ENCODE measurements at regions not wholly inside any gene's neighbourhood (a gene's known extent, or its start where the extent isn't known, plus 50 kb on each side); places are given as distances from the start of the nearest gene placed in this dataset.
"Not testable (repeated sequence)": the region's sequence is repeated elsewhere in the genome, so short reads cannot be mapped to it uniquely, and the experiment has no call there.

DNA sequence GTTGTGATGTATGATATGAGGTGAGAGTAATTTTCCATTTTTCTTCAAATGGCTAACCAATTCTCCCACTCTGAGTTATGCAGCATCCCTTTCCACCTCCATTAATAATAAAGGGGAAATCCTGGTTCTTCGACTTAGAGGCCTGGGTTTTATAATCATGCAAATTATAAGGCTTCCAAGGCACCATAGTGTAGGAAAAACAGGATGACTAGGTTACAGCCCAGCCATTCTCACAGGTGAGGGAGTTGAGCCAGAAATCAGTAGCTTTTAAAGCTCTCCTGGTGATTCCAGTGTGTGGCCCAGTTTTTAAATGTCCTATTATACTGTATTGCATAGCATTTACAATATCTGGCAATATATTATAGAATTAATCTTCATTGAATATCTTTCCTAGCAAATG, 203.1 kb downstream of the ARHGEF9 start:
- TF ChIP-seq CTCF (IDR thresholded peaks at IDR 0.05; ENCODE audit: low read depth, low read length, missing control alignments) = no peak
- no peak for DNase-seq (ENCODE audit: low read depth)
- no peak overlapping the region for H3K4me3 ChIP-seq (ENCODE audit: low read depth, low read length)

DNA sequence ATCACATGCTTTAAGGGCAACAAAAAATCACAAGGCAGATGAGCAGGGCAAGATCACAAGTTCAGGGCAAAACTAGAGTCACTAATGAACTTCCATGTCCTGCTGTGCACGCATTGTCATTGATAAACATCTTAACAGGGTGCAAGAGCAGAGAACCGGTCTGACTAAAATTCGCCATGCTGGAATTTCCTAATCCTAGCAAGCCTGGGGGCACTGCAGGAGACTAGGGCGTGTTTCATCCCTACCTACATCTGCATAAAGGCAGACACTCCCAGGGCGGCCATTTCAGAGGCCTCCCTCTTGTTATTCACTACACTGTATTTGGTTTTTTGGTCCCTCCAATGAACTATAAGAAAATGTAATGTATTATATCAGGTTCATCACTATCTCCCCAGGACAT, 203.6 kb downstream of the ARHGEF9 start:
- no peak overlapping the region for H3K4me3 ChIP-seq (ENCODE audit: low read depth, low read length)
- DNase-seq (ENCODE audit: low read depth) = no peak
- TF ChIP-seq CTCF (IDR thresholded peaks at IDR 0.05; ENCODE audit: low read depth, low read length, missing control alignments) = no peak

GRCh38 chrX:63576533-63576932, 208.5 kb downstream of the ARHGEF9 start:
- TF ChIP-seq CTCF (IDR thresholded peaks at IDR 0.05; ENCODE audit: low read depth, low read length, missing control alignments) = no peak

DNA sequence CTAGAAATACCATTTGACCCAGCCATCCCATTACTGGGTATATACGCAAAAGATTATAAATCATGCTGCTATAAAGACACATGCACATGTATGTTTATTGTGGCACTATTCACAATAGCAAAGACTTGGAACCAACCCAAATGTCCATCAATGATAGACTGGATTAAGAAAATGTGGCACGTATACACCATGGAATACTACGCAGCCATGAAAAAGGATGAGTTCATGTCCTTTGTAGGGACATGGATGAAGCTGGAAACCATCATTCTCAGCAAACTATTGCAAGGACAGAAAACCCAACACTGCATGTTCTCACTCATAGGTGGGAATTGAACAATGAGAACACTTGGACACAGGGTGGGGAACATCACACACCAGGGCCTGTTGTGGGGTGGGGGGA, 209.3 kb downstream of the ARHGEF9 start:
- DNase-seq (ENCODE audit: low read depth); H3K4me3 ChIP-seq (ENCODE audit: low read depth, low read length): not testable (repeated sequence)

More at GRCh38 chrX:63576533-63576932, 208.5 kb downstream of the ARHGEF9 start:
- DNase-seq (ENCODE audit: low read depth) = no peak
- H3K4me3 ChIP-seq (ENCODE audit: low read depth, low read length) = no peak overlapping the region

- TF ChIP-seq CTCF (IDR thresholded peaks at IDR 0.05; ENCODE audit: low read depth, low read length, missing control alignments) = no peak
- no peak overlapping the region for H3K4me3 ChIP-seq (ENCODE audit: low read depth, low read length)
- DNase-seq (ENCODE audit: low read depth) = no peak
Observed at GRCh38 chrX:63566856-63567255, 215.7 kb upstream of the SPIN4 start.

- TF ChIP-seq CTCF (IDR thresholded peaks at IDR 0.05; ENCODE audit: low read depth, low read length, missing control alignments) = no peak
- peak overlapping the region; percentile 36; the same call in 1 of the 2 replicates for H3K4me3 ChIP-seq (ENCODE audit: low read depth, low read length)
- no peak for DNase-seq (ENCODE audit: low read depth)
Observed at GRCh38 chrX:63561425-63561824, 210.3 kb upstream of the SPIN4 start.

DNA sequence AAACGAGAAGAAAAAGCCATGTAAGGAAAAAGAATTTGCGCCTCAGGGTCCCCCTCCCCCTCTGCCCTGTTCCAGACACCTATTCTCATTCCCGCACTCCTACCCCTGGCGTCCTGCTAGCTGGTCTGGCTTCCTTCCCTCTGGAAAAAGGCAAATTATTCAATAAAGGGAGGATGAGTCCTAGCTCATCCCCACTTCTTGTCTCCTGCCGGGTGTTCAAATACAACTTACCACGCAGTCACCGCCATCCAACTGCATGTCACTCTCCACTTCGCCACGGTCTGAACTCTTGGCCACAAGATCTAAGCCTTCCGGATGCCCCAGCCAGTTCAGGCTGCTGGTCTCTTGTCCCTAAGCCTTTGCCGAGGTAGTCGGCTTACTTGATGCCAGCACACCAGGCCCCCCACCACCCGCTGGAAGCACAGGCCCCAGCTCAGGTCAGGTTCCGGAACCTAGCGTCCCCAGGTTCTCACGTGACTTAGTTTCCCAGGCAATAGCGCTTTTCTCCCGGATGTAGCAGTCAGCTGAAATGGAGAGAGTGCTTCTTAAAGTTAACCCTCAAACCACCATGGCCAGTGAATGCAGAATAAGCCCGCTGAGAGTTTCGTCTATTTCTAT, 209.6 kb upstream of the SPIN4 start:
- DNase-seq (ENCODE audit: low read depth) = peak; percentile 46

More for the DNA sequence above, 209.6 kb upstream of the SPIN4 start:
- H3K4me3 ChIP-seq (ENCODE audit: low read depth, low read length) = peak overlapping the region; percentile 83
- no peak for TF ChIP-seq CTCF (IDR thresholded peaks at IDR 0.05; ENCODE audit: low read depth, low read length, missing control alignments)
